Renal cortex interstitium (tissue), 11 donors: ENCODE measurements at regions not wholly inside any gene's neighbourhood (a gene's known extent, or its start where the extent isn't known, plus 50 kb on each side); places are given as distances from the start of the nearest gene placed in this dataset.

Experiments used
- DNase-seq, 11 donors: peaks; one replicate each; pipeline ENCODE4 v3.0.0-alpha.2; 2013; ENCODE audit warnings: low read depth in 9 of 11, low spot score in 4 of 11; ENCODE audit errors: extremely low read depth in 1 of 11

DNA sequence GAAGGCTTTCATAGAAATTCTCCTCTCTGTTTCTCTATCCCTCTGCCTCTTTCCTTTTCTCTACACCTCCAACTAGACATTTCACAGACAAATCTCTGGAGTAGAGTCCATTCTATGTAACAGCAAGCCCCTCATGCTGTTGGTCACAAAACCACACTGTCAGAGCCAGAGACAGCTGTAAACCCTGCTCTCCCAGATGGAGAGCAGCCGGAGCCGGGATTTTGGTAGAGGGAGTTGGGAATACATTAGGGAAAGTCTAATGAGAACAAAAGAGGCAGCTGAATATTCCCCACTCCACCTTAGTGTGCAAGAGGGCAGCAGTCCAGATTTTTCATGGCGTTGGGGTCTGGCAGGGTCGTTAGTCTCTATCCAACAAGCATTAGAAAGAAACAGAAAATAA, 68.3 kb upstream of the EDN1 start:
- DNase-seq = no peak

GRCh38 chr6:12222405-12223366, 67.5 kb upstream of the EDN1 start:
- DNase-seq = no peak

DNA sequence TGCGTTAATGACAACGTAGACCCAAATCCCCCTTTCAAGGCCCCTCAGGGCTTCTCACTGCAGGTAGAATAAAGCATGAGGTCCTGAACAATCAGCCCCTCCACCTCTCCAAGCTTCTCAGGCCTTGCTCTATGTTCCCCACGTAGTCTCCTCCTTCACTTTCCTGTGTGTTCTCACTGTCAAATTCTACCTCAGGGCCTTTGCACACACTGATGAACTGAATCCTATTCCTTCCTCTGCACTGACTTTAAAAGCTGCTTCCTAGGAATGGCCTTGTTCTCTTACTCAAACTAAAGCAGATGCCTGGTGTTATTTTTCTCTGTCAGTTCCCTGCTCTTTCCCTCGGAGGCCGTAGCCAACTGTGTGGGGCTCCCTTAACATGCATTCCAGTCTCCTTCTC, 66.8 kb upstream of the EDN1 start:
- DNase-seq = no peak

- DNase-seq = no peak
Observed at GRCh38 chr6:12224251-12224650, 65.9 kb upstream of the EDN1 start.

GRCh38 chr6:12228447-12229146, 61.6 kb upstream of the EDN1 start:
- no peak for DNase-seq

DNA sequence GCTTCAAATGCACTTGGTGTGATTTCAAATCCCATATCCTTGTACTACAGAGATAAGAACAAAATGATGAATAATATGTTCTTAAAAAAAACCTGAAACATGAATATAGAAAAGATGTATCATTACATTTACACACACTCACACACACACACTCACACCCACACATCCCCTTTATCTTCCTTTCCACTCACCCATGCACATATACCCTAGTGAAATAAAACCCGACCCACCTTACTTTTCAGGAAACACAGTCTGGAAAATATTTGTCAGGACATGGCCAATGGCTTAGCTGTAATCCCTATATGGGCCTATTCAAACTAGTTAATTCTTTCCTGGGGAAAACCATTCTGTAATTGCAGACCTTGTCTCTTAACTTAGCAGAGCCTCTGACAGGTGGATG, 60.8 kb upstream of the EDN1 start:
- no peak for DNase-seq

GRCh38 chr6:12230523-12230922, 59.6 kb upstream of the EDN1 start:
- DNase-seq = no peak

DNA sequence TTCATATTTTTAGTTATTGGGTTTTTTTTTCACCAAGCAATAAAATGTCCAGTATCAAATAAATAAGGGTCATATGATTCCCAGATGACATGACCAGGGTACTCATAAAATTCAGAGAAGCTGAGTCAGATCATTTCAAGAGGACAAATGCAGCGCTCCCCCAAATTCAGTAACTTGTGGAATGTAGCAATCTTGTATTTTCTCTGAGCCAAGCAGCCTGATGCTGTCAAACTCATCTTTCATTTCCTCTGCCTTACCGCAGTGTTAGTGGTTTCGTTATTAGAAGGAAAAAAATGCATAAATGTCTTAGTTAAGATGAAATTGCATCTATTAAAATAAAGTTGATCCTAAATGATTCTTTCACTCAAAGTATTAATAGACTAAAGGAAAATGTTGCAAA, 57.8 kb upstream of the EDN1 start:
- no peak for DNase-seq

GRCh38 chr6:12232821-12233220, 57.3 kb upstream of the EDN1 start:
- no peak for DNase-seq

DNA sequence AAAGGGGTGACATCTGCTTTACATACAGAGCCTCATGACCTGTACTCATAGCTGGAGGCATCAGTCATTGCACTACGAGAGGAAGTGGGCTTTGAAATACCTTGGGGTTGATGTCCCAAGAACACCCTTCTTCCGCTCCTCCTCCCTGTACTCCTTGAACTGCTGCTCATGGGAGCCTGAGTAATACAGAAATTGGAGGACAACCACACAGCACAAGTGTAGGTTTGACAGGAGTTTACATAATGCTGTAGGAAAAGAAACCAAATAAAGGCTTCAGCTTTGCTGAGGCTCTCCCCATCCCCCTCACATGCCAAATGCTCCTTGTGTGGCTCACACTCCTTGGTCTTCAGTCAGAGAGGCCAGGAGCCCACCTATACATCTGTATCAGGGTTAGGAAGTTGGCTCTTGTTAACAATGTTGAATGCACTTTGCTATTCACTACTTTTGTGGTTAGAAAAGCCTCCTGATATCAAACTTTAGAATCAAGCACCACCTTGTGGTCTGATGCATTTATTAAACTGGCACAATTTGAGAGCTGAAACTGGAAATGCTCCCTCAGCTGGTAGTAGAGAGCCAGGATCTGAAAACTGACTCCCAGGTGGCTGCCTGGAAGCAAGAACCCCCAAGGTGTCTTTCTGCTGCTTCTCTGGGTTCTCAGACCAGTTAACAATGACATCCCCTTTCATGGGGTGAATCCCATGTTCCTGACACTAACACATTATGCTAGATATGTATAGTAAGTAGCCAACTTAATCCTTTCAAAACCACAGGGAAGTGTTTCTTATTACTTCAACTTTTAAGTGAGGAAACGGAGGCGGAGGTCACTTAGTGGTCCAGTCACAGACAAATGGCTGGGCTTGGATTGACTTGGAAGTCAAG, 56.2 kb upstream of the EDN1 start:
- peak; percentile 48 to 87 (median 63) for DNase-seq

- no peak for DNase-seq
Observed at GRCh38 chr6:12235341-12235740, 54.8 kb upstream of the EDN1 start.

DNA sequence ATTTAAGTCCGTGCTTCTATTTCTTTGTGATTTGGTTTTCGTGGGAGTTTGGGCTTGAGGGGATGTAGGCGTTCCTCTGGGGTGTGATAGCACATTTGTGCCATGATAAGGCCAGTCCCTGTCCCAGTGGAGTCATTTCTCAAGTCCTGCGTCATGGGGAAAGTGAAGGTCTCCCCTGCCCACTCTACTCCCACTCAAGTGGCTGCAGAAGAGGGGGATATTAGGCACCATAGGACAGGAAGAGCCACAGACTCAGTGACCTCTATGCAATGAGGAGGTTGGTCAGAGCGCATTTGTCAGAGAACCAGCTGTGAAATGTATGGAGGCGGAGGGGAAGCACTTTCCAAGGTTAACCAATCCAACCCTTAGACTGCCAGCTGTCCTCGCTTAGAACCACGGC, 51.9 kb upstream of the EDN1 start:
- DNase-seq = no peak
